ENCODE measurements at regions not wholly inside any gene's neighbourhood (a gene's known extent, or its start where the extent isn't known, plus 50 kb on each side); places are given as distances from the start of the nearest gene placed in this dataset.

GRCh38 chr5:74146796-74147195 lies 493.7 kb downstream of the ENC1 start:
- no peaks in the 10 kb centered on the region for H3K36me3 ChIP-seq (ENCODE audit: insufficient read depth)
- Mint-ChIP-seq H3K27ac (no peak overlapping the region), H3K27me3 (ENCODE audit: insufficient read depth, low read depth, poor library complexity) (no peaks in the 10 kb centered on the region), H3K9me3 (no peaks in the 10 kb centered on the region), H3K36me3 (ENCODE audit: low read depth) (no peaks in the 10 kb centered on the region), H3K4me3 (no peak overlapping the region), H3K4me1 (peaks cover 2% of the 10 kb centered on the region; the same call in 1 of the 3 replicates)
- H3K9me2 ChIP-seq (ENCODE audit: insufficient read depth) = peaks cover 27% of the 10 kb centered on the region
- H3K4me1 ChIP-seq (ENCODE audit: insufficient read depth) = no peaks in the 10 kb centered on the region
- no peak overlapping the region for H3K27ac ChIP-seq (ENCODE audit: low read depth)
- no peaks in the 10 kb centered on the region for H3K79me2 ChIP-seq (replicated peaks; ENCODE audit: insufficient read depth)
- no peak overlapping the region for H2AFZ ChIP-seq
- no peaks in the 10 kb centered on the region for H3F3A ChIP-seq (replicated peaks; ENCODE audit: low read depth)
- no peak for TF ChIP-seq NANOG (IDR thresholded peaks at IDR 0.05; ENCODE audit: borderline replicate concordance)
- no peak for TF ChIP-seq ZNF114 (CRISPR knock-in tag; IDR thresholded peaks at IDR 0.05)
- no peak for TF ChIP-seq STAT1 (IDR thresholded peaks at IDR 0.05; ENCODE audit: unreplicated experiment)
- no peak for TF ChIP-seq ETS1 (IDR thresholded peaks at IDR 0.05)
- no peak for TF ChIP-seq ZNF331 (CRISPR knock-in tag; IDR thresholded peaks at IDR 0.05; ENCODE audit: low read depth)
- no peak for TF ChIP-seq EZH2phosphoT487 (IDR thresholded peaks at IDR 0.05; ENCODE audit: unreplicated experiment)
- TF ChIP-seq JUNB (IDR thresholded peaks at IDR 0.05; ENCODE audit: unreplicated experiment) = no peak
- no peak for TF ChIP-seq CTCF (conservative IDR thresholded peaks at IDR 0.05; ENCODE audit: low read depth in 2 of 2)
- no peak for TF ChIP-seq ZNF462 (CRISPR knock-in tag; IDR thresholded peaks at IDR 0.05)
- no peak for TF ChIP-seq REST (IDR thresholded peaks at IDR 0.05; ENCODE audit: unreplicated experiment)
- no peak for TF ChIP-seq CREB1 (CRISPR knock-in tag; IDR thresholded peaks at IDR 0.05; ENCODE audit: low read depth)
- TF ChIP-seq EZH2 (IDR thresholded peaks at IDR 0.05; ENCODE audit: low read depth, unreplicated experiment) = no peak
- TF ChIP-seq POLR2AphosphoS5 (IDR thresholded peaks at IDR 0.05; ENCODE audit: low read depth) = no peak
- no peaks in the 10 kb centered on the region for H3K27me3 ChIP-seq (ENCODE audit: insufficient read depth)
- ATAC-seq = no peak
- no peak for DNase-seq (ENCODE audit: low spot score)
- no peak overlapping the region for H3K4me3 ChIP-seq
- H3K4me2 ChIP-seq = no peak overlapping the region
- no peaks in the 10 kb centered on the region for H4K20me1 ChIP-seq (replicated peaks; ENCODE audit: insufficient read depth)

All from GM23338 (cell line).